LoVo (cell line): ENCODE measurements at regions not wholly inside any gene's neighbourhood (a gene's known extent, or its start where the extent isn't known, plus 50 kb on each side); places are given as distances from the start of the nearest gene placed in this dataset.

Source experiments
- DNase-seq: peaks from one replicate; pipeline ENCODE4 v3.0.0-alpha.2; 2016; ENCODE audit warnings: low spot score

- DNase-seq, result no peak
Measured at GRCh38 chr13:99123101-99124045, 77.3 kb upstream of the UBAC2 start.

DNA sequence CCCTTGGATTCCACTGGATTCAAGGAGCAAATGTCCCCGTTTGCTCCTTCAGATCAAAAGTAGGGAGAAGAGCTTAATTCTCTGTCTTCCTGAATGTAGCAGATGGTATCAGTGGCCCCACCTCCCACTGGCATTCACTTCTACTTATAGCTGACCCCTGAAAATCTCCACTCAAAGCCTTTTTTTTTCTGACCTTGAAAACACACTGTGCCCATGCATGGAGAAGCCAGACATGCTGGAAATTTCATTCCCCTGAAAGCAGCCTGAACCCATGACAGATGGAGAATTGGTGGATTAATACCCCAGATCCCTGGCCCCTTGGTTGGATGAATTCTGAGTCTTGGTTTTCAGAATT, 76.6 kb upstream of the UBAC2 start:
- no peak for DNase-seq

DNA sequence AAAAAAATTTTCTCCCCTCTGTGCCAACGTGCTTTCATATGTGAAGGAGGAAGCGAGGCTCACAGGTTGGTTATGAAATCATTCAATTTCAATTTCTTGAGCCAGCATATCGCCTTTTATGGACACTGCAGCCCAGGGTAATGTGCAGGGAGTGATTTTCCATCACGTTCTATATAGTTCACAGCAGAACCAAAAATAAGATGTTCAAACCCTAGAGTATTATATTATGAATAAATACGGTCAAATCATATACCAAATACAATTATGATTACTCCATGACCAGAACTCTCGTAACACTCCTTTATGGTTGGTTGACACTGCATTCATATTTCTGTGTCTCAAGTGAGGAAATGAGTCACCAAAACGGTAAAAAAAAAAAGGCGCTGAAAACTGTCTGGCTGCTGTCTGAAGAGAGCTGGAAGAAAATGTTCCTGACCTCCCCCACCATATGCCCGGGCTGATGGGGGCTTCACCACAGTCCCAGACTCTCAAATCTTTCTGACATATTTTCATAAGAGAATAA, 75.8 kb upstream of the UBAC2 start:
- DNase-seq, result no peak

GRCh38 chr13:99125326-99125915, 75.2 kb upstream of the UBAC2 start:
- DNase-seq, result no peak

- no peak for DNase-seq
Measured at GRCh38 chr13:99126821-99127220, 73.8 kb upstream of the UBAC2 start.

- no peak for DNase-seq
Measured at GRCh38 chr13:99129050-99129449, 71.6 kb upstream of the UBAC2 start.

DNA sequence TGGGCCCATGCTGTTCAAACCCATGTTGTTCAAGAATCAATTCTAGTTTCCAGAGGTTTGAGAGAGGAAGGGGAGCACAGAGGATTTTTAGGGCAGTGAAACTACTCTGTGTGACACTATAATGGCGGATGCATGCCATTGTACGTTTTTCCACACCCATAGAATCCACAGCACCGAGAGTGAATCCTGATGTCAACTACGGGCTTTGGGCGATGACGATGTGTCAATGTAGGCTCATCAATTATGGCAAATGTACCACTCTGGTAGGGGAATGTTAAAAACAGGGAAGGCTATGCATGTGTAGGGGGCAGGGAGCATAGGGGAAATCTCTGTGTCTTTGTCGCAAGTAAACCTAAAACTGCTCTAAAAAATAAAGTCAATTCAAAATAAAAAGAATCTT, 70.7 kb upstream of the UBAC2 start:
- no peak for DNase-seq

- no peak for DNase-seq
Measured at GRCh38 chr13:99131410-99131809, 69.2 kb upstream of the UBAC2 start.

DNA sequence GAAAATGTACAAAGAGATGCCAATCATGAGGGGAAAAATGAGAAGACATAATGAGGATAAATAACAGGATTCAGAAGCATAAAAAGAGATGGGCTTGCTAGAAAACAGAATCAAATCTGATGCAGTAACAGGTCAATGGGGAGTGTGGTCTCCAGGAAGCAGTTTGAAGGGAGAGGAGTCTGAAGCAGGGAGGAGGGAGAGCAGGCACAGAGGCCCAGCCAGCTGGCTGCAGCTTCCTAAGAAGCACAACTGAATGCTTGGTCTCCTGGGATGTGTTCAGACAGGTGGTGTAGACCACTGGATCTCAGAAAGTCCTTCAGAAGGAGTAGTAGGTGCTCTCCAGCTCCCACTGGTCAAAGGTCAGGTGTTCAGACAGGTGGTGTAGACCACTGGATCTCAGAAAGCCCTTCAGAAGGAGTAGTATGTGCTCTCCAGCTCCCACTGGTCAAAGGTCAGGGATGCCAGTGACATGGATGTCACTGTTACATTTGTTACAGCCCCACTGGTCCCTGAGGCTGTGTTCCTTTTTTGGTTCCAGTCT, 68.3 kb upstream of the UBAC2 start:
- no peak for DNase-seq

- no peak for DNase-seq
Measured at GRCh38 chr13:99133230-99133629, 67.4 kb upstream of the UBAC2 start.

DNA sequence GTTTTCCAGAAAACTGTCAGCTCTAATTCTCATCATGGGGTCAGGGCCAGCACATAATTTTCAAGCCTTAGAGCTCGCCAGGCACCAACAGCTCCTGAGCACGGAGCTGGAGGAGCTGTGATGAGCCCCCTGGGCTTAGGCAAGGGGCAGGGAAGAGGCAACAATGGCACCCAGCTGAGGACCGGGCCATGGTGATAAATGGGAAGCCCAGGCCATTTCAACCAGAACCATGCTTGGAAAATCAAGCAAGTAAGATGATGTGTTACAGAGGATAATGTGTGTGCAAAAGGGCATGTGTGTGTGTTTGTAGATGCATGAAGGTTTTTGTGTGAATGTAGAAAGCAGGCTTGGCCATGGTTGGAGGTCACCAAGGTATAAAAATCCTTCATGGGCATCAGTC, 66.8 kb upstream of the UBAC2 start:
- no peak for DNase-seq

GRCh38 chr13:99135591-99135990, 65.1 kb upstream of the UBAC2 start:
- no peak for DNase-seq

DNA sequence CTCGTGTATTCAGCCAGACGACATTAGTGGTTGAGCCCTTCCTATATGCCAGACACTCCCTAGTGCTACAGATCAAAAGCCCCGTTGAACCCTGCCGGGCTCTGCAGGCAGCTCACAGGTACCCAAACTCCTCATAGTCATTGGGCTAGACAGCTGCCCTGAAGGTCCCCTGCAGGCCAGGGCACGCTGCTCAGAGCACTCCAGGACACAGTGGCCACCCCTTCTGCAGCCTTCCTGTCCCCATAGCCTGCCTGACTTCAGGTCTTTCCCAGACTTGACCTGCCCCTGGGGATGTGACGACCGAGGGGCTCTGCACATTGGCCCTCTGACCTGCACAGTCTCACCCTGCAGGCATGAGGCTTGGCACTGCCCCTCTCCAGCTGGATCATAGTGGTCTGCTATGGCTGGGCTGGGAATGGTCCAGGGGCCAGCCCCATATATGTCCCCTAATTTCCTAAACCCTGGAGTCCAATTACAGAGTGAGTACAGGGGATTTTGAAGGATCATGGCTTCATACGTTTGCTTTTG, 64.2 kb upstream of the UBAC2 start:
- no peak for DNase-seq

GRCh38 chr13:99140831-99141230, 59.8 kb upstream of the UBAC2 start:
- no peak for DNase-seq

- no peak for DNase-seq
Measured at GRCh38 chr13:99143904-99144303, 56.8 kb upstream of the UBAC2 start.

GRCh38 chr13:99144306-99144705, 56.3 kb upstream of the UBAC2 start:
- DNase-seq, result no peak

DNA sequence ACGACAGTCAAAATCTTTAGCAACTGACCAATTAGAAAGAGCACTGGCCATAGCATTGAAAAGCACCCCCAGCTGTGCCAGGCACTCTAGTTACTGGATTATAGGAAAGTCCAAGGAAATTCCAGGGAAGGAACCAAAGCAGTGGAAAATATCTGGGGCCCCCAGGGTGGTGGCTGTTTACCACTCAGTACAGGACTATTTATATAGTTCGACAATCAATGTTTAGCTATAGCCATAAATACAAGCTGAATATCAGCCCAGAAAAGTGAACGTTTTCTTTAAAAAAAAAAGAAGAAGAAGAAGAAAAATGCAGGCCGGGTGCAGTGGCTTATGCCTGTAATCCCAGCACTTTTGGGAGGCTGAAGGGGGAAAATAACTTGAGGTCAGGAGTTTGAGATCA, 55.2 kb upstream of the UBAC2 start:
- DNase-seq, result no peak

DNA sequence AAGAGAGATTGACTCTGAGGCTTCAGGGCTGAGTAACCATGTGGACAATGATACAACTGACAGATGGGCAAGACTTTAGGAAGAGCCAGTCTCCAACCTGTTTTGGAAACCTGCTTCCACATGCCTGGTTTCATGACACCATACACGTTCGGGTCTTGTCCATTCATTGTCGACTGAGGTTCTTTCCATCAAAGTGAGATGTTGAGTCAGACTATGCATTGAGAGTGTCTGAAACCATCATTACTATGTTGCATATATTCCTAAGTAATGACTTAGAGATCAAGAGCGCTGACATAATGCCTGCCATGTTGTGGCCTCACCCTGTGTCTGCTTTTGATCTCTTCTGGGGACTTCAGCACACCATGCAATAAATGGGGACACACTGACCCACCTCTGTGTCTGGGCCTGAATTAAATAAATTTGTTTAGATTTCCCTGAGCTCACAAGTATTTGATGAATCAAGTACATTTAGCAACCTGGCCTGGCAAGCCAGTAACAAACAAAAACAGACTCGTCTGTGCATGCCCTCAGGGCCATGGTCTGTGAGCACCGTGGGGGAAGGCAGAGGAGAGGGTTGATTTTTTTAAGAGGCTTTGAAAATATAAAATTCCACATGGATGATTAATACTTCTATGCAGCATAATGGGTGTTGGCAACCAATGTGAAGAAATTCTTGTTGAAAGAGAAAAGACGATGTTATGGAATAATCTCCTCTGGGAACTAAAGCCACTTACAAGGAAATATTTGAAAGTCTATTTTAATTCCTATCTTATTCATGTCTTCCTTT, 49.9 kb upstream of the UBAC2 start:
- peak; percentile 38 for DNase-seq
